H1 (cell line): ENCODE measurements at regions not wholly inside any gene's neighbourhood (a gene's known extent, or its start where the extent isn't known, plus 50 kb on each side); places are given as distances from the start of the nearest gene placed in this dataset.

Experiments used
- CTCF ChIA-PET: fragments of 300-600 bp; sonication (Branson Sonifier 250); formaldehyde crosslinking; loops from one replicate; lab custom pipeline; 2021; ENCODE audit not compliant: partially characterized antibody; lab: Charles Lee
- POLR2A ChIA-PET: fragments of 300-600 bp; sonication (Branson Sonifier 250); formaldehyde crosslinking; loops from one replicate; lab custom pipeline; 2021; ENCODE audit warnings: inconsistent platforms; ENCODE audit not compliant: partially characterized antibody; lab: Charles Lee
- DNase-seq, 2 experiments: peaks; one replicate each; pipeline versions ENCODE4 v3.0.0 to v3.0.0-alpha.2; 2010 to 2022; ENCODE audit warnings: low spot score in 2 of 2, low read depth in 1 of 2, mixed read lengths in 1 of 2
- FAIRE-seq: peaks from 2 replicates; lab custom pipeline; 2011; peaks lifted over from hg19 to GRCh38; lab: Jason Lieb, UNC
- H2AFZ ChIP-seq: 2 replicates; pipeline ENCODE4 v1.8.1; 2012; ENCODE audit warnings: low read length, inconsistent platforms
- H2AK5ac ChIP-seq: 2 replicates; pipeline ENCODE4 v1.6.1; 2013; ENCODE audit warnings: low read depth, low read length
- H2BK120ac ChIP-seq: replicated peaks from 2 replicates; pipeline ENCODE3; 2013; ENCODE audit warnings: low read depth, low read length, inconsistent platforms
- H2BK12ac ChIP-seq: 2 replicates; pipeline ENCODE4 v1.6.1; 2013; ENCODE audit warnings: low read depth, low read length
- H2BK15ac ChIP-seq: 2 replicates; pipeline ENCODE4 v1.6.1; 2013; ENCODE audit warnings: low read length
- H2BK20ac ChIP-seq: 2 replicates; pipeline ENCODE4 v1.6.1; 2013; ENCODE audit warnings: low read length
- H2BK5ac ChIP-seq: 2 replicates; pipeline ENCODE4 v1.6.1; 2013; ENCODE audit warnings: low read depth, low read length
- H3K14ac ChIP-seq: 2 replicates; pipeline ENCODE4 v1.6.1; 2013; ENCODE audit warnings: inconsistent platforms; ENCODE audit not compliant: insufficient read length
- H3K18ac ChIP-seq: 2 replicates; pipeline ENCODE4 v1.6.1; 2013; ENCODE audit warnings: low read length; ENCODE audit errors: extremely low read depth
- H3K23ac ChIP-seq: 2 replicates; pipeline ENCODE4 v1.6.1; 2013; ENCODE audit warnings: inconsistent platforms; ENCODE audit not compliant: insufficient read length
- H3K23me2 ChIP-seq: 2 replicates; pipeline ENCODE4 v1.6.1; 2013; ENCODE audit warnings: low read depth, low read length
- H3K27ac ChIP-seq: 2 replicates; pipeline ENCODE4 v1.6.1; 2011; ENCODE audit warnings: low read depth, low read length, inconsistent platforms
- H3K27me3 ChIP-seq, 4 experiments: replicated peaks in 1 of 4; 1 replicate in 1 of 4; 2 replicates in 3 of 4; pipeline versions ENCODE4 v1.6.1 to v1.8.1; 2011 to 2013; ENCODE audit warnings: low read length in 3 of 4, mild to moderate bottlenecking in 3 of 4, inconsistent platforms in 2 of 4, mixed read lengths in 2 of 4, moderate library complexity in 1 of 4; ENCODE audit not compliant: control insufficient read depth in 3 of 4, insufficient read depth in 3 of 4; ENCODE audit errors: extremely low read depth in 1 of 4
- H3K36me3 ChIP-seq, 4 experiments: 2 replicates each; pipeline versions ENCODE4 v1.6.1 to v1.8.1; 2011 to 2013; ENCODE audit warnings: mild to moderate bottlenecking in 4 of 4, low read length in 3 of 4, moderate library complexity in 2 of 4, control low read depth in 1 of 4, inconsistent platforms in 1 of 4; ENCODE audit not compliant: insufficient read depth in 4 of 4, control insufficient read depth in 2 of 4
- H3K4ac ChIP-seq: replicated peaks from 2 replicates; pipeline ENCODE3; 2013; ENCODE audit warnings: low read length, low read depth, mixed read lengths, inconsistent platforms; ENCODE audit not compliant: insufficient read length
- H3K4me1 ChIP-seq, 4 experiments: replicated peaks in 1 of 4; 1 replicate in 1 of 4; 2 replicates in 3 of 4; pipeline versions ENCODE4 v1.6.1 to v1.8.1; 2011 to 2013; ENCODE audit warnings: low read length in 3 of 4, inconsistent platforms in 2 of 4, mixed read lengths in 1 of 4; ENCODE audit not compliant: insufficient read depth in 4 of 4, control insufficient read depth in 3 of 4
- H3K4me2 ChIP-seq, 2 experiments: 2 replicates each; pipeline versions ENCODE4 v1.6.1 to v1.8.1; 2011 to 2013; ENCODE audit warnings: low read depth in 2 of 2, low read length in 2 of 2, control low read depth in 1 of 2, inconsistent platforms in 1 of 2, mild to moderate bottlenecking in 1 of 2; ENCODE audit not compliant: insufficient read depth in 1 of 2
- H3K4me3 ChIP-seq, 4 experiments: fragments of 200-600, 300-600 bp in 1 of 4; sonication (generic), shearing (Covaris generic), sonication (Bioruptor Twin) in 1 of 4; 2 replicates each; pipeline versions ENCODE4 v1.5.1 to v1.8.1; 2011 to 2016; ENCODE audit warnings: low read length in 4 of 4, low read depth in 3 of 4, control low read depth in 2 of 4, inconsistent platforms in 2 of 4, mild to moderate bottlenecking in 2 of 4, mixed read lengths in 1 of 4, moderate library complexity in 1 of 4; ENCODE audit not compliant: insufficient read depth in 2 of 4; ENCODE audit errors: extremely low read depth in 1 of 4
- H3K56ac ChIP-seq: replicated peaks from 2 replicates; pipeline ENCODE3; 2013; ENCODE audit warnings: low read depth, mild to moderate bottlenecking, mixed read lengths, low read length, inconsistent platforms; ENCODE audit not compliant: insufficient read length
- H3K79me1 ChIP-seq: 2 replicates; pipeline ENCODE4 v1.6.1; 2013; ENCODE audit warnings: low read depth, low read length, control low read depth
- H3K79me2 ChIP-seq, 2 experiments: 2 replicates each; pipeline versions ENCODE4 v1.6.1 to v1.8.1; 2012 to 2013; ENCODE audit warnings: low read length in 2 of 2, mild to moderate bottlenecking in 2 of 2, inconsistent platforms in 1 of 2; ENCODE audit not compliant: insufficient read depth in 2 of 2, control insufficient read depth in 1 of 2
- H3K9ac ChIP-seq, 4 experiments: replicated peaks in 1 of 4; 1 replicate in 1 of 4; 2 replicates in 3 of 4; pipeline versions ENCODE4 v1.6.1 to v1.8.1; 2011 to 2013; ENCODE audit warnings: low read depth in 3 of 4, low read length in 3 of 4, control low read depth in 2 of 4, mild to moderate bottlenecking in 2 of 4, moderate library complexity in 2 of 4, inconsistent platforms in 1 of 4; ENCODE audit errors: extremely low read depth in 1 of 4
- H3K9me3 ChIP-seq, 2 experiments: 2 replicates each; pipeline versions ENCODE4 v1.6.1 to v1.8.1; 2012 to 2013; ENCODE audit warnings: mild to moderate bottlenecking in 2 of 2, moderate library complexity in 2 of 2, control low read depth in 1 of 2, inconsistent platforms in 1 of 2, low read depth in 1 of 2, low read length in 1 of 2, mixed read lengths in 1 of 2; ENCODE audit not compliant: insufficient read depth in 2 of 2
- H4K20me1 ChIP-seq, 2 experiments: replicated peaks in 1 of 2; 2 replicates each; pipeline versions ENCODE3 to v1.8.1; 2011 to 2013; ENCODE audit warnings: inconsistent platforms in 2 of 2, low read length in 2 of 2, mild to moderate bottlenecking in 1 of 2; ENCODE audit not compliant: insufficient read depth in 2 of 2, control insufficient read depth in 1 of 2
- H4K5ac ChIP-seq: 2 replicates; pipeline ENCODE4 v1.6.1; 2013; ENCODE audit warnings: low read length, low read depth, mixed read lengths, inconsistent platforms; ENCODE audit not compliant: insufficient read length
- H4K8ac ChIP-seq: 2 replicates; pipeline ENCODE4 v1.8.0; 2013; ENCODE audit warnings: mild to moderate bottlenecking, moderate library complexity, low read length, inconsistent platforms; ENCODE audit not compliant: insufficient read depth; ENCODE audit errors: extremely low read depth
- H4K91ac ChIP-seq: replicated peaks from 2 replicates; pipeline ENCODE3; 2013; ENCODE audit warnings: low read length, mixed read lengths, inconsistent platforms; ENCODE audit not compliant: insufficient read length
- ASH2L ChIP-seq: fragments of 200-600, 300-600 bp; sonication (generic); IDR thresholded peaks from one replicate; pipeline ENCODE4 v1.7.1; 2017; ENCODE audit warnings: low read length
- BCL11A ChIP-seq, 2 experiments: IDR thresholded peaks; one replicate each; pipeline ENCODE4 v1.6.1; 2011; ENCODE audit warnings: low read depth in 2 of 2, low read length in 2 of 2, mild to moderate bottlenecking in 2 of 2
- CBX8 ChIP-seq: fragments of 300-800, 300-1000 bp; sonication (generic); IDR thresholded peaks from 2 replicates; pipeline ENCODE4 v1.7.1; 2016; ENCODE audit warnings: low read depth, low read length, borderline replicate concordance
- EZH2 ChIP-seq: fragments of 200-600 bp; sonication (generic); IDR thresholded peaks from 2 replicates; pipeline ENCODE4 v1.7.1; 2012; ENCODE audit warnings: low read depth, mild to moderate bottlenecking, moderate library complexity, low read length, inconsistent platforms; ENCODE audit not compliant: severe bottlenecking
- RNF2 ChIP-seq: fragments of 200-900, 300-1000 bp; sonication (generic); IDR thresholded peaks from 2 replicates; pipeline ENCODE4 v1.7.1; 2016; ENCODE audit warnings: borderline replicate concordance, low read depth, mild to moderate bottlenecking, antibody characterized with exemption, low read length; ENCODE audit not compliant: poor library complexity, severe bottlenecking; ENCODE audit errors: missing control alignments
- RXRA ChIP-seq: IDR thresholded peaks from 2 replicates; pipeline ENCODE4 v1.6.1; 2011; ENCODE audit warnings: low read depth, mild to moderate bottlenecking, low read length, moderate library complexity; ENCODE audit not compliant: insufficient read depth
- TAF7 ChIP-seq: optimal IDR thresholded peaks from 2 replicates; pipeline ENCODE3; 2011; ENCODE audit warnings: low read depth, mild to moderate bottlenecking, inconsistent platforms, low read length, moderate library complexity, borderline replicate concordance
- TCF12 ChIP-seq: IDR thresholded peaks from 2 replicates; pipeline ENCODE4 v1.6.1; 2011; ENCODE audit warnings: low read depth, mild to moderate bottlenecking, low read length
- WGBS, 2 experiments: shearing (Covaris generic) in 1 of 2; methylation state at CpG; one replicate each; pipeline versions ENCODE4 v1.1.6 to v1.1.7; 2013 to 2015; ENCODE audit warnings: low lambda C conversion rate in 2 of 2, mixed read lengths in 2 of 2, inconsistent platforms in 1 of 2, low coverage in 1 of 2, missing lambda C conversion rate in 1 of 2; ENCODE audit not compliant: insufficient replicate concordance in 2 of 2, insufficient coverage in 1 of 2, insufficient read length in 1 of 2; ENCODE audit errors: extremely low coverage in 1 of 2, missing lambda C conversion rate in 1 of 2; 5-methylcytosine and 5-hydroxymethylcytosine counted together
- TF ChIP-seq, protein P1 (sequence below): IDR thresholded peaks from 2 replicates; pipeline ENCODE4 v1.6.1; 2012; ENCODE audit warnings: inconsistent platforms

DNA sequence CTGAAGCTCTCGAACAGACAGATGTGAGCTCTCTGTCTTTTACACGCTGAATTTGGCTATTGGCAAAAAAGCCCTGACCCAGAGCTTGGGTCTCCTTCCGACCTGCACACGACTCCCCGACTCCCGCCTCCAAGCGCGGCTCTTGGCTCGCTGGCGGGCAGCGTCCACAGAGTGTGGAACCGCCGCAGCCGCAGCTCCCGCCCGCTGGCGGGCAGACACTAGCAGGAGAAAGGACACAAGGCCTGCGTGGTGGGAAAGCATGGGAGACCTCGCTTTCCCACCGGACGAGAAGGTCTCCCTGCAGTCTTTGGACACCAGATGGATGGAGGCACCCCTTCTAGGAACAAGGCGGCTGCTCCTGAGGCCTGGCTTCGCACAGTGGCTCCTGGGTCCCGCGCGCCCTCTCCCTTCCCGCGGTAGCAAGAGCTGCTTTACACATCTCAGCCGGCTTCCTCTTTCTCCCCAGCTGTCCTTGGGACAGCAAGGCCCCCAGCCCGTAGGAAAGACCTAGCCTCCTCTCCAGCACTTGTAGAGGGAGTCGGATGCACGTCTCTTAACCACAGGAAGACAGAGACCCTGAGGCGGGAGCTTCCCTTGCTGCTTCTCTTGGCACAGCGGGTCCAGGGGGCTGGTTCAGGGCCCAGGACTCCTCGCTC, 92.1 kb downstream of the PRKAB2 start:
- Histone ChIP-seq H3K4me2 (peak overlapping the region; percentile 74 to 77), H3K4me1 (peaks cover 8 to 39% (median 28%) of the 10 kb centered on the region in 4 experiments; a peak in 6 of 7 replicates), H3K4me3 (peak overlapping the region in 3 of 4 experiments; percentile 16 to 51 (median 26); a peak in 7 of 8 replicates), H3K14ac (no peak overlapping the region), H3K9me3 (no peaks in the 10 kb centered on the region), H3K4ac (no peak overlapping the region), H3K9ac (no peak overlapping the region), H3K36me3 (no peaks in the 10 kb centered on the region), H3K27me3 (peaks cover 61 to 95% (median 85%) of the 10 kb centered on the region in 4 experiments), H2BK5ac (no peak overlapping the region), H3K27ac (no peak overlapping the region), H2AK5ac (no peak overlapping the region), H3K23me2 (peaks cover 10% of the 10 kb centered on the region), H3K56ac (no peak overlapping the region), H2BK20ac (no peak overlapping the region), H3K79me2 (no peaks in the 10 kb centered on the region), H2BK15ac (no peak overlapping the region), H2BK120ac (no peak overlapping the region), H4K20me1 (peaks cover 3 to 9% of the 10 kb centered on the region in 2 experiments), H4K8ac (no peak overlapping the region), H3K79me1 (no peaks in the 10 kb centered on the region), H4K91ac (peak overlapping the region; percentile 19), H4K5ac (no peak overlapping the region), H2BK12ac (0 out of 2 replicates have a peak overlapping the region, but pooled peaks have one; percentile 39), H3K18ac (no peak overlapping the region; the same call in 1 of the 2 replicates), H2AFZ (peak overlapping the region; percentile 75), H3K23ac (no peak overlapping the region)
- WGBS, 2 experiments: 8% methylated on average over 32 of the region's 35 CpGs; no CpG with 5 or more reads in 1 of the 2 experiments
- ChIA-PET POLR2A (interaction anchor here (0.6 to 1.5 kb wide), 6 partner anchors 8 to 693 kb away, joined by 3 to 5 read pairs (median 4); no protein-coding TSS in a partner anchor), CTCF (interaction anchor here (1.3 kb wide), 1 partner anchor 28 kb away, joined by 4 read pairs; no protein-coding TSS in a partner anchor)
- FAIRE-seq (no peak), DNase-seq (peak in 1 of 2 experiments; percentile 72)
- TF ChIP-seq BCL11A (IDR thresholded peaks at IDR 0.05; ENCODE audit: low read depth in 2 of 2, low read length in 2 of 2) (no peak), RNF2 (no peak), CBX8 (peak; percentile 53; the same call in 1 of the 2 replicates), ASH2L (no peak), TCF12 (no peak), RXRA (no peak), TAF7 (no peak), EZH2 (peak; percentile 100)
- TF ChIP-seq, protein P1, sequence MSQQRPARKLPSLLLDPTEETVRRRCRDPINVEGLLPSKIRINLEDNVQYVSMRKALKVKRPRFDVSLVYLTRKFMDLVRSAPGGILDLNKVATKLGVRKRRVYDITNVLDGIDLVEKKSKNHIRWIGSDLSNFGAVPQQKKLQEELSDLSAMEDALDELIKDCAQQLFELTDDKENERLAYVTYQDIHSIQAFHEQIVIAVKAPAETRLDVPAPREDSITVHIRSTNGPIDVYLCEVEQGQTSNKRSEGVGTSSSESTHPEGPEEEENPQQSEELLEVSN: peak; percentile 35; the same call in 1 of the 2 replicates
